GM23248 (cell line): ENCODE measurements at regions not wholly inside any gene's neighbourhood (a gene's known extent, or its start where the extent isn't known, plus 50 kb on each side); places are given as distances from the start of the nearest gene placed in this dataset.

Experiments
- EZH2 ChIP-seq: fragments of 200-600 bp; sonication (generic); IDR thresholded peaks from 2 replicates; pipeline ENCODE4 v1.6.1; 2018; ENCODE audit warnings: antibody characterized with exemption, mild to moderate bottlenecking; ENCODE audit not compliant: insufficient read depth, poor library complexity, severe bottlenecking
- EZH2phosphoT487 ChIP-seq: fragments of 200-600 bp; sonication (generic); IDR thresholded peaks from 2 replicates; pipeline ENCODE4 v1.6.1; 2018; ENCODE audit warnings: antibody characterized with exemption, moderate library complexity, mild to moderate bottlenecking, low read depth; ENCODE audit not compliant: insufficient read depth

GRCh38 chrX:151084454-151084853 is 91.9 kb upstream of the GPR50 start:
- TF ChIP-seq EZH2 (no peak), EZH2phosphoT487 (no peak)
